ENCODE measurements at regions not wholly inside any gene's neighbourhood (a gene's known extent, or its start where the extent isn't known, plus 50 kb on each side); places are given as distances from the start of the nearest gene placed in this dataset.

- no peak overlapping the region for H3K9ac ChIP-seq (ENCODE audit: low read length)
- H3K27ac ChIP-seq (ENCODE audit: low read depth, low read length): no peak overlapping the region
- CTCF ChIA-PET: no interaction called here
- no peaks in the 10 kb centered on the region for H4K20me1 ChIP-seq (ENCODE audit: insufficient read depth)
- no peak overlapping the region for H3K4me2 ChIP-seq (ENCODE audit: low read length)
- no TSS peak for BruUV-seq (replicated peaks)
- no peak for ATAC-seq
- no peaks in the 10 kb centered on the region for H3K9me3 ChIP-seq (ENCODE audit: control insufficient read depth in 1 of 2, insufficient read depth in 1 of 2, low read depth in 1 of 2, low read length in 2 of 2)
- RAD21 ChIA-PET (ENCODE audit: low non-redundant PET in 1 of 2, low total read pairs in 2 of 2, uncharacterized antibody in 2 of 2, unreplicated experiment in 2 of 2): no interaction called here
- H3K27me3 ChIP-seq (ENCODE audit: insufficient read depth, low read length): no peaks in the 10 kb centered on the region
- no peaks in the 10 kb centered on the region for H3K4me1 ChIP-seq (ENCODE audit: control insufficient read depth in 1 of 2, insufficient read depth in 2 of 2, low read length in 2 of 2)
- no peak overlapping the region for H3K4me3 ChIP-seq (replicated peaks in 1 of 2; ENCODE audit: low read depth in 1 of 2, low read length in 2 of 2)
- TF ChIP-seq TCF7L2 (IDR thresholded peaks at IDR 0.05; ENCODE audit: borderline replicate concordance, extremely low read depth, insufficient read depth, insufficient read length) (no peak), CEBPB (IDR thresholded peaks at IDR 0.05; ENCODE audit: low read depth) (no peak), POLR2A (IDR thresholded peaks at IDR 0.05; ENCODE audit: borderline replicate concordance, extremely low read depth, insufficient read depth, insufficient read length) (no peak), JUND (IDR thresholded peaks at IDR 0.05) (no peak), ELF1 (IDR thresholded peaks at IDR 0.05; ENCODE audit: borderline replicate concordance, low read depth) (no peak), EGR1 (IDR thresholded peaks at IDR 0.05; ENCODE audit: low read depth) (no peak), FOSL1 (IDR thresholded peaks at IDR 0.05; ENCODE audit: low read depth) (no peak), POLR2AphosphoS5 (IDR thresholded peaks at IDR 0.05; ENCODE audit: low read depth, low read length) (no peak), CBX3 (IDR thresholded peaks at IDR 0.05; ENCODE audit: low read depth) (no peak)
- no peak for DNase-seq (ENCODE audit: low read depth, low spot score)
- intact Hi-C loops (cut with micrococcal nuclease): no loop called here
- POLR2A ChIA-PET: no interaction called here
- H2AFZ ChIP-seq (ENCODE audit: low read depth, low read length, poor library complexity, severe bottlenecking): no peak overlapping the region
- no peaks in the 10 kb centered on the region; the same call in 1 of the 2 replicates for H3K9me2 ChIP-seq (ENCODE audit: insufficient read depth)
- H3K79me2 ChIP-seq (ENCODE audit: insufficient read depth, low read length): no peaks in the 10 kb centered on the region
- H3K36me3 ChIP-seq (ENCODE audit: control insufficient read depth in 1 of 2, insufficient read depth in 2 of 2, low read length in 2 of 2): no peaks in the 10 kb centered on the region
Measured at GRCh38 chr4:171601091-171601490, 212.1 kb upstream of the GALNTL6 start.

- Histone ChIP-seq H4K20me1 (ENCODE audit: insufficient read depth) (no peaks in the 10 kb centered on the region), H3K4me3 (replicated peaks in 1 of 2; ENCODE audit: low read depth in 1 of 2, low read length in 2 of 2) (no peak overlapping the region), H2AFZ (ENCODE audit: low read depth, low read length, poor library complexity, severe bottlenecking) (no peak overlapping the region), H3K4me2 (ENCODE audit: low read length) (no peak overlapping the region), H3K4me1 (ENCODE audit: control insufficient read depth in 1 of 2, insufficient read depth in 2 of 2, low read length in 2 of 2) (no peaks in the 10 kb centered on the region), H3K9me3 (ENCODE audit: control insufficient read depth in 1 of 2, insufficient read depth in 1 of 2, low read depth in 1 of 2, low read length in 2 of 2) (no peaks in the 10 kb centered on the region), H3K79me2 (ENCODE audit: insufficient read depth, low read length) (no peaks in the 10 kb centered on the region), H3K27ac (ENCODE audit: low read depth, low read length) (no peak overlapping the region), H3K27me3 (ENCODE audit: insufficient read depth, low read length) (no peaks in the 10 kb centered on the region), H3K36me3 (ENCODE audit: control insufficient read depth in 1 of 2, insufficient read depth in 2 of 2, low read length in 2 of 2) (no peaks in the 10 kb centered on the region), H3K9me2 (ENCODE audit: insufficient read depth) (no peaks in the 10 kb centered on the region; the same call in 1 of the 2 replicates), H3K9ac (ENCODE audit: low read length) (no peak overlapping the region)
- intact Hi-C loops (cut with micrococcal nuclease): no loop called here
- RAD21 ChIA-PET (ENCODE audit: low non-redundant PET in 1 of 2, low total read pairs in 2 of 2, uncharacterized antibody in 2 of 2, unreplicated experiment in 2 of 2): no interaction called here
- POLR2A ChIA-PET: no interaction called here
- ATAC-seq: no peak
- BruUV-seq (replicated peaks): no TSS peak
- no peak for DNase-seq (ENCODE audit: low read depth, low spot score)
- CTCF ChIA-PET: no interaction called here
- TF ChIP-seq JUND (IDR thresholded peaks at IDR 0.05) (no peak), RAD21 (IDR thresholded peaks at IDR 0.05; ENCODE audit: low read depth) (no peak), EZH2phosphoT487 (IDR thresholded peaks at IDR 0.05; ENCODE audit: borderline replicate concordance) (no peak), SIN3A (IDR thresholded peaks at IDR 0.05; ENCODE audit: low read depth) (no peak), SP1 (IDR thresholded peaks at IDR 0.05; ENCODE audit: low read depth) (no peak), FOSL1 (IDR thresholded peaks at IDR 0.05; ENCODE audit: low read depth) (no peak)
- TF ChIP-seq, protein P1, sequence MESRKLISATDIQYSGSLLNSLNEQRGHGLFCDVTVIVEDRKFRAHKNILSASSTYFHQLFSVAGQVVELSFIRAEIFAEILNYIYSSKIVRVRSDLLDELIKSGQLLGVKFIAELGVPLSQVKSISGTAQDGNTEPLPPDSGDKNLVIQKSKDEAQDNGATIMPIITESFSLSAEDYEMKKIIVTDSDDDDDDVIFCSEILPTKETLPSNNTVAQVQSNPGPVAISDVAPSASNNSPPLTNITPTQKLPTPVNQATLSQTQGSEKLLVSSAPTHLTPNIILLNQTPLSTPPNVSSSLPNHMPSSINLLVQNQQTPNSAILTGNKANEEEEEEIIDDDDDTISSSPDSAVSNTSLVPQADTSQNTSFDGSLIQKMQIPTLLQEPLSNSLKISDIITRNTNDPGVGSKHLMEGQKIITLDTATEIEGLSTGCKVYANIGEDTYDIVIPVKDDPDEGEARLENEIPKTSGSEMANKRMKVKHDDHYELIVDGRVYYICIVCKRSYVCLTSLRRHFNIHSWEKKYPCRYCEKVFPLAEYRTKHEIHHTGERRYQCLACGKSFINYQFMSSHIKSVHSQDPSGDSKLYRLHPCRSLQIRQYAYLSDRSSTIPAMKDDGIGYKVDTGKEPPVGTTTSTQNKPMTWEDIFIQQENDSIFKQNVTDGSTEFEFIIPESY (IDR thresholded peaks at IDR 0.05; ENCODE audit: extremely low read depth, insufficient replicate concordance, low read length): no peak
- TF ChIP-seq, protein P2, sequence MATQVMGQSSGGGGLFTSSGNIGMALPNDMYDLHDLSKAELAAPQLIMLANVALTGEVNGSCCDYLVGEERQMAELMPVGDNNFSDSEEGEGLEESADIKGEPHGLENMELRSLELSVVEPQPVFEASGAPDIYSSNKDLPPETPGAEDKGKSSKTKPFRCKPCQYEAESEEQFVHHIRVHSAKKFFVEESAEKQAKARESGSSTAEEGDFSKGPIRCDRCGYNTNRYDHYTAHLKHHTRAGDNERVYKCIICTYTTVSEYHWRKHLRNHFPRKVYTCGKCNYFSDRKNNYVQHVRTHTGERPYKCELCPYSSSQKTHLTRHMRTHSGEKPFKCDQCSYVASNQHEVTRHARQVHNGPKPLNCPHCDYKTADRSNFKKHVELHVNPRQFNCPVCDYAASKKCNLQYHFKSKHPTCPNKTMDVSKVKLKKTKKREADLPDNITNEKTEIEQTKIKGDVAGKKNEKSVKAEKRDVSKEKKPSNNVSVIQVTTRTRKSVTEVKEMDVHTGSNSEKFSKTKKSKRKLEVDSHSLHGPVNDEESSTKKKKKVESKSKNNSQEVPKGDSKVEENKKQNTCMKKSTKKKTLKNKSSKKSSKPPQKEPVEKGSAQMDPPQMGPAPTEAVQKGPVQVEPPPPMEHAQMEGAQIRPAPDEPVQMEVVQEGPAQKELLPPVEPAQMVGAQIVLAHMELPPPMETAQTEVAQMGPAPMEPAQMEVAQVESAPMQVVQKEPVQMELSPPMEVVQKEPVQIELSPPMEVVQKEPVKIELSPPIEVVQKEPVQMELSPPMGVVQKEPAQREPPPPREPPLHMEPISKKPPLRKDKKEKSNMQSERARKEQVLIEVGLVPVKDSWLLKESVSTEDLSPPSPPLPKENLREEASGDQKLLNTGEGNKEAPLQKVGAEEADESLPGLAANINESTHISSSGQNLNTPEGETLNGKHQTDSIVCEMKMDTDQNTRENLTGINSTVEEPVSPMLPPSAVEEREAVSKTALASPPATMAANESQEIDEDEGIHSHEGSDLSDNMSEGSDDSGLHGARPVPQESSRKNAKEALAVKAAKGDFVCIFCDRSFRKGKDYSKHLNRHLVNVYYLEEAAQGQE (IDR thresholded peaks at IDR 0.05; ENCODE audit: low read depth): no peak
Measured at GRCh38 chr4:171599628-171600027, 213.6 kb upstream of the GALNTL6 start.
